ENCODE measurements at regions not wholly inside any gene's neighbourhood (a gene's known extent, or its start where the extent isn't known, plus 50 kb on each side); places are given as distances from the start of the nearest gene placed in this dataset.

- DNase-seq, result no peak
- Mint-ChIP-seq H3K9me3 (ENCODE audit: insufficient read depth) (no peaks in the 10 kb centered on the region), H3K4me3 (no peak overlapping the region), H3K4me1 (ENCODE audit: low read depth) (peaks cover 14% of the 10 kb centered on the region), H3K27ac (no peak overlapping the region), H3K36me3 (ENCODE audit: low read depth) (no peaks in the 10 kb centered on the region), H3K27me3 (ENCODE audit: low read depth) (peaks cover 5% of the 10 kb centered on the region)
- no peak for ATAC-seq
- POLR2A ChIA-PET, result no interaction called here
- CTCF ChIA-PET, result no interaction called here
These were observed 197.7 kb upstream of the CNOT2 start for GRCh38 chr12:70045514-70045913.

- ChIA-PET CTCF (no interaction called here), POLR2A (no interaction called here)
- no peak overlapping the region for H3K4me3 Mint-ChIP-seq
- peaks cover 14% of the 10 kb centered on the region for H3K4me1 Mint-ChIP-seq (ENCODE audit: low read depth)
- H3K27ac Mint-ChIP-seq, result no peak overlapping the region
- DNase-seq (no peak), ATAC-seq (no peak)
- H3K9me3 Mint-ChIP-seq (ENCODE audit: insufficient read depth), result no peaks in the 10 kb centered on the region
- H3K36me3 Mint-ChIP-seq (ENCODE audit: low read depth), result no peaks in the 10 kb centered on the region
- peaks cover 10% of the 10 kb centered on the region for H3K27me3 Mint-ChIP-seq (ENCODE audit: low read depth)
These were observed 194.5 kb upstream of the CNOT2 start for GRCh38 chr12:70048521-70049250.

- ChIA-PET CTCF (no interaction called here), POLR2A (no interaction called here)
- Mint-ChIP-seq H3K9me3 (ENCODE audit: insufficient read depth) (no peaks in the 10 kb centered on the region), H3K4me1 (ENCODE audit: low read depth) (peaks cover 14% of the 10 kb centered on the region), H3K36me3 (ENCODE audit: low read depth) (no peaks in the 10 kb centered on the region), H3K27me3 (ENCODE audit: low read depth) (peaks cover 10% of the 10 kb centered on the region), H3K27ac (no peak overlapping the region), H3K4me3 (no peak overlapping the region)
- peak; percentile 23 for DNase-seq
- peak; percentile 83 for ATAC-seq
These were observed 193.5 kb upstream of the CNOT2 start for GRCh38 chr12:70049596-70050360.

GRCh38 chr12:70052476-70052875 lies 190.8 kb upstream of the CNOT2 start:
- Mint-ChIP-seq H3K27ac (no peak overlapping the region), H3K36me3 (ENCODE audit: low read depth) (no peaks in the 10 kb centered on the region), H3K4me1 (ENCODE audit: low read depth) (peaks cover 14% of the 10 kb centered on the region), H3K9me3 (ENCODE audit: insufficient read depth) (no peaks in the 10 kb centered on the region), H3K4me3 (no peak overlapping the region), H3K27me3 (ENCODE audit: low read depth) (peaks cover 7% of the 10 kb centered on the region)
- DNase-seq, result no peak
- ChIA-PET POLR2A (no interaction called here), CTCF (no interaction called here)
- ATAC-seq, result no peak

GRCh38 chr12:70052931-70053497 lies 190.2 kb upstream of the CNOT2 start:
- peaks cover 7% of the 10 kb centered on the region for H3K27me3 Mint-ChIP-seq (ENCODE audit: low read depth)
- H3K27ac Mint-ChIP-seq, result no peak overlapping the region
- DNase-seq, result no peak
- H3K36me3 Mint-ChIP-seq (ENCODE audit: low read depth), result no peaks in the 10 kb centered on the region
- ATAC-seq, result no peak
- no peak overlapping the region for H3K4me3 Mint-ChIP-seq
- no peaks in the 10 kb centered on the region for H3K9me3 Mint-ChIP-seq (ENCODE audit: insufficient read depth)
- ChIA-PET POLR2A (no interaction called here), CTCF (no interaction called here)
- H3K4me1 Mint-ChIP-seq (ENCODE audit: low read depth), result peaks cover 14% of the 10 kb centered on the region

- no peak overlapping the region for H3K4me3 Mint-ChIP-seq
These were observed 183.9 kb upstream of the CNOT2 start for GRCh38 chr12:70059373-70059772.

DNA sequence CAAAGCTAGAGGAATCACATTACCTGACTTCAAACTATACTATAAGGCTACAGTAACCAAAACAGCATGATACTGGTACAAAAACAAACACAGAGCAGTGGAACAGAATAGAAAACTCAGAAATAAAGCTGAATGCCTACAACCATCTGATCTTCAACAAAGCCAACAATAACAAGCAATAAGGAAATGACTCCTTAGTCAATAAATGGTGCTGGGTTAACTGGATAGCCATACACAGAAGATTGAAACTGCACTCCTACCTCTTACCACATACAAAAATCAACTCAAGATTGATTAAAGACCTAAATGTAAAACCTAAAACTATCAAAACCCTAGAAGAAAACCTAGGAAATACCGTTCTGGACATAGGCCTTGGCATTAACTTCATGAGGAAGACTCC lies 182.6 kb upstream of the CNOT2 start:
- H3K4me3 Mint-ChIP-seq, result no peak overlapping the region
- H3K4me1 Mint-ChIP-seq (ENCODE audit: low read depth), result no peaks in the 10 kb centered on the region
- H3K36me3 Mint-ChIP-seq (ENCODE audit: low read depth), result no peaks in the 10 kb centered on the region
- no peaks in the 10 kb centered on the region for H3K9me3 Mint-ChIP-seq (ENCODE audit: insufficient read depth)
- no peak overlapping the region for H3K27ac Mint-ChIP-seq
- no peaks in the 10 kb centered on the region for H3K27me3 Mint-ChIP-seq (ENCODE audit: low read depth)
- ChIA-PET POLR2A (no interaction called here), CTCF (no interaction called here)
- no peak for ATAC-seq
- no peak for DNase-seq

More at GRCh38 chr12:70059373-70059772, 183.9 kb upstream of the CNOT2 start:
- DNase-seq (no peak), ATAC-seq (no peak)
- POLR2A ChIA-PET, result no interaction called here
- Mint-ChIP-seq H3K4me1 (ENCODE audit: low read depth) (no peaks in the 10 kb centered on the region), H3K27me3 (ENCODE audit: low read depth) (no peaks in the 10 kb centered on the region), H3K36me3 (ENCODE audit: low read depth) (no peaks in the 10 kb centered on the region), H3K27ac (no peak overlapping the region), H3K9me3 (ENCODE audit: insufficient read depth) (no peaks in the 10 kb centered on the region)
- CTCF ChIA-PET, result no interaction called here

DNA sequence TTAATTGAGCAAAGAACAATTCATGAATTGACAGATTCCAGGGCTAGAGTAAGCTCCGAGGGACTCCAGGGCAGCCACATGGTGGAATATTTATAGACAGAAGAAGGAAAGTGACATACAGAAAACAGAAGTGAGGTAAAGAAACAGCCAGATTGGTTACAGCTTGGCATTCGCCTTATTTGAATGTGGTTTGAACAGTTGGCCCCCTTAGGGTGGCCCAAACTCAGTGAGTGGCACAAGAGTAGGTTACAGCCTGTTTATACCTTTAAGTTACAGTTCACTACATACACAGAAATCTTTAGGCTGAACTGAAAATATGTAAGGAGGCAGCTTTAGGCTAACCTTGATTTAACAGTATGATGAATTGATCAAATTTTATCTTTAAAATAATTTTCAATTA lies 174.5 kb upstream of the CNOT2 start:
- Mint-ChIP-seq H3K27ac (no peak overlapping the region), H3K9me3 (ENCODE audit: insufficient read depth) (no peaks in the 10 kb centered on the region), H3K4me3 (no peak overlapping the region), H3K4me1 (ENCODE audit: low read depth) (no peaks in the 10 kb centered on the region), H3K27me3 (ENCODE audit: low read depth) (no peaks in the 10 kb centered on the region), H3K36me3 (ENCODE audit: low read depth) (no peaks in the 10 kb centered on the region)
- ATAC-seq, result no peak
- no peak for DNase-seq
- POLR2A ChIA-PET, result no interaction called here
- CTCF ChIA-PET, result no interaction called here

DNA sequence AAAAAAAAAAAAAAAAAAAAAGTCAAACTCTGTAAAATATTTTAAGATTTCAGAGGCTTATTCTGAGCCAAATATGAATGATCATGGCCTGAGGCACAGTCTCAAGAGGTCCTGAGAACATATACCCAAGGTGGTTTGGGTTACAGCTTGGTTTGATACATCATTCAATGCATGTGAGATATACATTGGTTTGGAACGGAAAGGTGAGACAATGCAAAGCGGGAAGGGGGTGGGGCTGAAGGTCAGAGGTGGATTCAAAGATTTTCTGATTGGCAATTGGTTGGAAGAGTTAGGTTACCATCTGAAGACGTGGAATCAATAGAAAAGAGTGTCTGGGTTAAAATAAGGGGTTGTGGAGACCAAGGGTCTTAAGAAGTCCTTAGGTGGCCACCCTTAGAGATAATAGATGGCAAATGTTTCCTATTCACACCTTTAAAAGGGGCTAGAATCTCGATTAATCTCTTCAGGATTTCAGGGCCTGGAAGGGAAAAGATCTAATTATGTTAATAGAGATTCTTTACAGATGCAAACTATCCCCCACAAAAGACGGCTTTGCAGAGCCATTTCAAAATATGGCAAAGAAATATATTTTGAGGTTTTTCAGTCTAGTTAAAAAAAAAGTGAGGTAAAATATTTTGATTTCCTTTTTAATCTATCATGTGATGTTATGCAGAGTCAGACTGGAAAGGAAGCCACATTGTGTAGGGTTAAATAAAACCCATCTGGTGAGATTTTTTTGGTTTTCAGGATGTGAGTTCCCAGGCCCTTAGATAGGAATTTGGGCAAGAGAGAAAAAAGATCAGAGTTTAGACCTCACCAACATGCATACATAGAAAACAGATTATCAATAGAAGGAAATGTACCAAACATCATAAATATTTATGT lies 173.8 kb upstream of the CNOT2 start:
- no peaks in the 10 kb centered on the region for H3K36me3 Mint-ChIP-seq (ENCODE audit: low read depth)
- no peaks in the 10 kb centered on the region for H3K9me3 Mint-ChIP-seq (ENCODE audit: insufficient read depth)
- CTCF ChIA-PET, result no interaction called here
- DNase-seq, result no peak
- no peak for ATAC-seq
- H3K4me3 Mint-ChIP-seq, result no peak overlapping the region
- POLR2A ChIA-PET, result no interaction called here
- no peaks in the 10 kb centered on the region for H3K4me1 Mint-ChIP-seq (ENCODE audit: low read depth)
- no peak overlapping the region for H3K27ac Mint-ChIP-seq
- no peaks in the 10 kb centered on the region for H3K27me3 Mint-ChIP-seq (ENCODE audit: low read depth)

GRCh38 chr12:70070494-70071007 lies 172.7 kb upstream of the CNOT2 start:
- POLR2A ChIA-PET, result no interaction called here
- H3K4me1 Mint-ChIP-seq (ENCODE audit: low read depth), result no peaks in the 10 kb centered on the region
- no peak for ATAC-seq
- H3K9me3 Mint-ChIP-seq (ENCODE audit: insufficient read depth), result no peaks in the 10 kb centered on the region
- H3K27ac Mint-ChIP-seq, result no peak overlapping the region
- no peak overlapping the region for H3K4me3 Mint-ChIP-seq
- no peak for DNase-seq
- H3K36me3 Mint-ChIP-seq (ENCODE audit: low read depth), result no peaks in the 10 kb centered on the region
- no peaks in the 10 kb centered on the region for H3K27me3 Mint-ChIP-seq (ENCODE audit: low read depth)
- CTCF ChIA-PET, result no interaction called here

GRCh38 chr12:70074510-70074909 lies 168.7 kb upstream of the CNOT2 start:
- Mint-ChIP-seq H3K4me3 (no peak overlapping the region), H3K9me3 (ENCODE audit: insufficient read depth) (no peaks in the 10 kb centered on the region), H3K27ac (no peak overlapping the region), H3K36me3 (ENCODE audit: low read depth) (no peaks in the 10 kb centered on the region), H3K27me3 (ENCODE audit: low read depth) (no peaks in the 10 kb centered on the region), H3K4me1 (ENCODE audit: low read depth) (no peaks in the 10 kb centered on the region)
- ATAC-seq (no peak), DNase-seq (no peak)
- ChIA-PET POLR2A (no interaction called here), CTCF (no interaction called here)

DNA sequence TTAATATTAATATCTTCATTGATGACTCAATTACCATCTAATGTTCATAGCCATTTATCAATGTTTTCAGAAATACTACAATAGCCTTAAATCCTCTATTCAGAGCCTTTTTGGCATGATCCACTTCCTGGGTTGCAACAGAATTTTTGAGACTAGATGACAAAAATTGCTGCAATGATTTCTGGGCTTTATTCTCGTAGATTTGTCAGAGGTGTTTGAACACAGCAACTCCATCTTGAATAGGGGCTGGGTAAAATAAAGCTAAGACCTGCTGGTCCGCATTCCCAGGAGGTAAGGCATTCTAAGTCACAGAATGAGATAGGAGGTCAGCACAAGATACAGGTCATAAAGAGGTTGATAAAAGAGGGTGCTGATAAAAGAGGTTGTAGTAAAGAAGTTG lies 165.8 kb upstream of the CNOT2 start:
- no peaks in the 10 kb centered on the region for H3K4me1 Mint-ChIP-seq (ENCODE audit: low read depth)
- no peak overlapping the region for H3K27ac Mint-ChIP-seq
- ChIA-PET POLR2A (no interaction called here), CTCF (no interaction called here)
- H3K36me3 Mint-ChIP-seq (ENCODE audit: low read depth), result no peaks in the 10 kb centered on the region
- ATAC-seq, result no peak
- no peak overlapping the region for H3K4me3 Mint-ChIP-seq
- DNase-seq, result no peak
- H3K9me3 Mint-ChIP-seq (ENCODE audit: insufficient read depth), result no peaks in the 10 kb centered on the region
- H3K27me3 Mint-ChIP-seq (ENCODE audit: low read depth), result no peaks in the 10 kb centered on the region

Measured in activated CD8-positive, alpha-beta T cell treated with anti-CD3 and anti-CD28 coated beads, Interleukin-2, amount 10 ng/mL, durations not matched to agents 7 days and 5 days (primary cell).